HG03196 (cell line): ENCODE measurements at regions not wholly inside any gene's neighbourhood (a gene's known extent, or its start where the extent isn't known, plus 50 kb on each side); places are given as distances from the start of the nearest gene placed in this dataset.
A peak's percentile ranks its signal among the peaks of the same experiment; 100 is the strongest.

ENCODE experiments used
- ATAC-seq: cut with Tn5 transposase; IDR thresholded peaks from one replicate; pipeline ENCODE4 v1.9.1; 2021; ENCODE audit not compliant: unreplicated experiment

DNA sequence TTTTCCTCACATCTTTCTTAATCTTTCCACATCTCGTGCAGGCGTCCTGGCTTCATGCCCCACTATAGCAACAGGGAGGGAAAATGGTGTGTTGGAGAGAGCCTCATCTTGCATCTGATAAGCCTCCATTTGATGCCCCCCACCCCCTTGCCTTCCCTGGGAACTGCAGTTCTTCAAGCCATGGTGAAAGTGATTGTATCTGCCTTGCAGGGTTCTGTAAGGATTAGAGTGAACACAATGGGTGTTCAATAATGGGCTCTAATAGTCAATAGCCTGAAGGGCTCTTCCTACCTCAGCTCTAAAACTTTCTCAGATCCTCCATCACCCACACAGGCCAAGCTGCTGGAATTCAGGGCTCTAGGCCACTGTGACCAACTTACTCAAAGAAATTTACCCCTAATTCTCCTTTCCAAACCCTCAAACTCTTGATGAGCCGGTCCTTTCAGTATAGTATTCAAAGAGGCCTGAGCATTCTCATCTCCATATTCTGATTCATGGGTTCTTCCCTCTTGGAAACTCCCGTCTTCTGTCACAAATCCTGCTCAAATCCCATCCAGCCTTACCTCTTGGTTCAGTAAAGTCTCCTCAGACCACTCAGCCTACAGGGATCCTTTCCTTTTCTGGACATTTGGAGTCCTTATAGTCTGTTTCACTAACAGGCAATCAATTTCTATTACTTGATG is 128.3 kb upstream of the TRIM2 start:
- ATAC-seq: no peak

DNA sequence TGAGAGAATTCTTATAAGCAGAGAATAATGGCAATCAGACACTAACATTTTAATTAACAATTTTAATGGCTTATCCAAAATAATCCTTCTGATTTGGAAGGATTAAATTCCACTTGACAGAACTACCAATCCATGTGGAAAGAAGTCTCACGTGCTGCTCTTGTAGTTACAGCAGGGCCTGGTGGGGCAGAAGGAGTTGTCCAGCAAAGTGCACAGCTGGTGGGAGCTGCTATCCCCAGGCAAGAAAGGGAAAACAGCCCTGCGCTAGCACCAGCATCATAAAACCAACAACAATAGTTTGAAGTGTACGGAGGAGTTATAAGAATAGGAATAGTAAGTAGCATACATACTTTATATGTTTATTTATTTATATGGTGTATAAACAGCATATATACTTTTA is 127.4 kb upstream of the TRIM2 start:
- no peak for ATAC-seq

DNA sequence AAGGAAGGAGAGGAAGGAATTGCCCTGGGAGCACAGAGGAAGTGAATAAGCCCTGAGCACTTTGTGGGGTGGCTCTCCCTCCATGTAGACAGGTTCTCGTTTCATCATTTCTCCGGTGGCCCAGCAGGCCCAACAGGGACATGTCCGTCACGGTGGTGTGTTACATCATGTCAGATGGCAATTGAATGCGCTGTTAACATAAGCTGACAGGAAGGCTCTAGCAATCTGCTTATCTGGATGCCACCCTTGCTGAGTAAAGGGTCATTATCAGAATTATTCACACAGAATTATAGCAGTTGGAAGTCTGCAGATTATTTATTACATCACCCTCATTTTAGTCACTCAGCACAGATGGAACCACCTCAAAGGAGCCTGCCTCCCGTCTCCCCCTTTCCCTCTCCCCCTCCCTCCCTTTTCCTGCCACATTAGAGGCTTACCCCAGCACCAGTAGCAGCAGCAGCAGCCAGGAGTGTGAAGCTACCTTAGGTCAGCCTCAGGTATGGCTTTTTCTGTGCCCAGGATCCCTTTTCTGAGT is 124.3 kb upstream of the TRIM2 start:
- ATAC-seq: no peak

DNA sequence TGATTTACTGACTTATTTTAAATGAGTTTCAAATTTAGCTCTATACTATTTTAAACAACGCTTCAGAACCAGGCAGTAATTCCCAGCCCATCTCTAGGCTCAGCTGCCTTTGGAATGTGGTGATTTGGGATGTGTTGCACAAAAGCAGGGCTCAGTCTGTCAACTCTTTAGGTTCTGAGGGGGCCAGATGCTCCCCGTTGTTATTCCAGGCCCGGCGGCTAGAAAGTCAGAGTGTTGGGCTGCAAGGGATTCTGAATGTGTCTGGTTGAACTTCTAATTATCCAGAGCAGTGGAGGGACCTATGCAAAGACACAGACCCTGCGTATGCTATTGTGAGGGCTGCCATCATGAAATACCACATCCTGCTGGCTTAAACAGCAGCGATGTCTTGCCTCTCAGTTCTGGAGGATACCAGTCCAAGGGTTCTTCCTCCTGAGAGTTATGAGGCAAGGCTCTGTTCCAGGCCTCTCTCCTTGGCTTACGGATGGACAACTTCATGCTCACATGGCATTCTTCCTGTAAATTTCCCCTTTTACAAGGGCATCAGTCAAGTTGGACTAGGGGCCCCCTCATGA is 123.2 kb upstream of the TRIM2 start:
- no peak for ATAC-seq

DNA sequence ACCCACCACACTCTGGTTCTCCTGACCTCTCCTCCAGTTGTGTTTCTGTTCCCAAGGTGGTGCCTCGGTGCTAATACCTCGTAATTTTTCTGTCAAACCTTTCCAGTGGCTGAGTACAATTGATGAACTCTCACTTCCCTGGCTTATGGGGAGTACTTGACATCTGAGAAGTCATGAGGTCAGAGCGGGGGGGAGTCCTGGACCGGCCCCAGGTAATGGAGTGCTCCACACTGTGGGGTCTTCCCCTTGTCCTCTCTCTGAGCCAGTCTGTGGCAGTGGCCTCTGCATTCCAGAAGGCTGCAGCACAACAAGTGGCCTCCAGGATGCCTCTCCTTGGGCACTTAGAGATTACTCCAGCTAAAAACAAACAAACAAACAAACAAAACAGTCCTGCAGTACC is 122.5 kb upstream of the TRIM2 start:
- ATAC-seq: no peak

DNA sequence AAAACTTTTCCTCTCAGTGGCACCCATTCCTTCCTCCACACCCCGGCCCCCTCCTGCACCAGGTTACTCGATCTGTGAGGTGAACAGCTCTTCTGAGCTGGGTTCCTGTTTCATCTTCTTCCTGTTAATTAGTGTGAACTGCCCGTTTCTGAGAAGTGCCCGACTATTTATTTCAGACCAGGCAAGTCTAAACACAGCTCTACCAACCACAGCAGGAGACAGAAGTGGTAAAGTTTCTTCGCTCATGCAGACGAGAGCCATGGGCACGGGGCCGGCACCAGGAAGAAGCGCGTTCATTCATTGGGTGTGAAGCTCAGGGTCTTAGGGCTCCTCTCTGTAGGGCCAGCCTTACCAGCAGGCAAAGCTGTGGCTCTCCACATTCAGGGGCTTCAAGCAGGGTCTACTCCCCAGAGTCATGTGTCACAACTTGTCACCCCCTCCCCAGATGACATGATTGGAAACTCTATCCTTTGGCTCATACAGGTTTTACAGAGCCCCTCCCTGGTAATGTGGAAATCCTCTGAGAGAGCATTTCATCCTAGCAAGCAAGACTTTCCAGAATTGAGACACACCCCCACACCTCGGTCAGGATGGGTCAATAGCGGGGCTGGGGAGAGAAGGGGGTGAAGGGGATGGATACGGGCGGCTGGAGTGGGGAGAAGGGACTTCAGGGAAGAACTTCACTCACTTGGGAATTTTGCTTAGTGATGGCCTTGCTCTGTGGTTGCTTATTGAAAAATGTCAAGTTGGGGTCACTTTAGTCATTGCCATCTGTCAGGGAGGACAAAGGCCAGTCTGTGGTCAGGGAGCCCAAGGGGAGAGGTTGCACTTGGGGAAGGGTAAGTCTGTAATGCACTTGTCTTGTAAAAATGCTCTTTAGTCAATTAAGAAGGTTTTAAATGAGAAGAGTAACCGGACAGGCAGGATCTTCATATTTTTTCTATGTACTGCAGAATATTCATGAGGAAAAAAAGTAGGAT is 121.6 kb upstream of the TRIM2 start:
- ATAC-seq: no peak

DNA sequence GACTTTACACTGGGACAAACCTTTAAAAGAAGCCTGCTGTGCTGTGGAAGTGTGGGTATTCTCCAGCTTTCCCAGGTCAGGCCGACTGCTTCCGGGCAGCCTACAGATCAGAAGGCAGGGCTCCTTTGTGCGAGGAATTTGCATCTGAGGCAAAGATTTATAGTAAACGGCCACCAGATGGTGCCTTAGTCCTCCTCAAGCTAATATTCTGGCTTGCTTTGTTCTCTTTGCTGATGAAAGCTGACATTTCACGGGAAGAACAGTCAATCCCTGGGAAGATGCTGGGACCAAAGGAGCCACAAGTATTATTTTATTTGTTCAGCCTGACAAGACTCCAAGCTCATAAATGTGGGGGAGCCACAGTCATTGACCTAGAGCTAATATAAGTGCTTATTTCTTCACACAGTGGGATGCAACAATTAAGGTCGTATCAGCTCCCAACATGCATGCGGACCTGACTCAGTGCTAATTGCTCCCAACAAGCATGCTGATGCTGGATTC is 120.7 kb upstream of the TRIM2 start:
- peak; percentile 80 for ATAC-seq

DNA sequence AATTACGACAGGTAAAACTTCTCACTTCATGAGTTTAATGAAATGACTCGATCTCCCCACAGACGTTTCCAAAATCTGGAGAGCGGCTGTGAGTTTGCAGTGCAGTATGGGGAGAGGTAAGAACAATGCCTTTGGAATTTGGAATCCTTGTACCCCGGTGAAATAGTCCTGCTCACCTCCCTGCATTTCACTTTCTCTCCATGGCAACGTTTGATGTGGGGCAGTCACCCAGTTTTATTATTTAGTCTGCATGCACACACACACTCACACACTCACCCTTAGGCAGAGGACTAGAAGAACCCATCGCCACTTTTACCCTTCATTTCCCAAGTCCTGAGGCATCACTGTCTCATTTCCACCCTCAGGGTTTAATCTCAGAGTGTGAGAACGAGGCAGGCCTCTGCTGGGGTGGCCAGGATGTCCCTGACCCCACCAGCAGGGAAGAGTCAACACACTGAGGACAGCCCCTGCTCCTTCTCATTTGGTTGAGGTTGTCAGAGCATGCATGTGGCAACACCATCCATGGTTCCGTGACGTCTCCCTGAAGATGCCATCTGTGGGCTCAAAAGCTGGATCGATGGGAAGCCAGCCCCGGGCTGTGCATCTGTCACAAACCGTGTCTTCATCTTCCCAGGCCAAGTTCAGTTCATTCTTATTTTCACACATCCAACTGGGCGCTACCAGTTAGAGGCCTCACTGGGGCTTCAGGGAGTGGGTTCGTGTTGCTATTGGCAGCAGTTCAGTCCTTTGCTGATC is 119.8 kb upstream of the TRIM2 start:
- ATAC-seq: no peak

DNA sequence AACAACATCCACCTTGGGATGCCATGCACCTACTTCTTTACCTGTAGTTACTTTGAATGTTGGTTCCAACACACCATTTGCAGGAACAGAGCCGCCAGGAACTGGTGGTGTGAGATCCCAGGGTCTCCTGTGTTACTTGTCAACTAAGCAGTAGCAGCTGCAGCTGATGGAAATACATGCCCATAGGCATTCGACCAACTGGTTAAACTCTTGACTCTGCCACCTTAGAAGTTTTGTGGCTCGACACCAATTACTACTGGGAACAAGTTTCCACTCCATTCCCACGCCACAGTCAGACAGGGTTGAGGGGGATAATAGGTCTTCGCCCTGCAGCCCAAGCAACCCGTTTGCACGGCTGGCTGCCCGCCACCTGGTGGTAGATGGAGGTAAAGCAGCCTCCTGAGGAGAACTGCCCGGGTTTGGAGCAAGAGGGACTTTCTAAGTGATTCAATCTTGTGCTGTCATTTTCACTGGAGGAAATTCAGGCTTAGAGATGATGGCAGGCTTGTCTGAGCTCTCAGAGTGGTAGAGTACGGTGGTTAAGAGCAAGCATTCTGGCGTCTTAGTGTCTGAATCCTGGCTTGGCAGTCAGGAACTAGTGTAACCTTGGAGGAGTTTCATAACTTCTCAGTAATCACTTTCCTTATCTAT is 119.1 kb upstream of the TRIM2 start:
- ATAC-seq: peak; percentile 49

DNA sequence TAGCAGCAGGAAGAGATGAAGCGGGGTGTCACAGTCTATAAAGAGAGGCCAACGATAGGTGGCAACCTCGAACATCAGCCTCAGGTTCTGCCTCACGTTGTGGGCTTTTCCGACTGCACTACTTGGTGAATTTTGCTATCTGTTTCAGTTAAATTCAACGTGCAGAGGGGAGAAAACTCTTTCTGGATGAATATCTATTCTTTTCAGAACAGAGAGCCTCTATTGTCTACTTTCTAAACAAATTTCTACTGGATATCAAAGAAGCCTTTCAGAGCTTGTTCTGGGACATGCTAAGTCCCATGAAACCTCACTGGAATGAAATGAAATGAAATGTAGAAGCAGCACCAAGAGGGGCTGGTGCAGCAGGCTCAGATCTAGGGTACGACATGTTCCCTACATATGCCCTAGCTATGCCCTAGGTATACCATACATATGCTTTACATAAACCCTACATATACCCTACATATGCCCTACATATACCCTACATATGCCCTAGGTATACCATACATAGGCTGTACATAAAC is 116.5 kb upstream of the TRIM2 start:
- ATAC-seq: no peak

DNA sequence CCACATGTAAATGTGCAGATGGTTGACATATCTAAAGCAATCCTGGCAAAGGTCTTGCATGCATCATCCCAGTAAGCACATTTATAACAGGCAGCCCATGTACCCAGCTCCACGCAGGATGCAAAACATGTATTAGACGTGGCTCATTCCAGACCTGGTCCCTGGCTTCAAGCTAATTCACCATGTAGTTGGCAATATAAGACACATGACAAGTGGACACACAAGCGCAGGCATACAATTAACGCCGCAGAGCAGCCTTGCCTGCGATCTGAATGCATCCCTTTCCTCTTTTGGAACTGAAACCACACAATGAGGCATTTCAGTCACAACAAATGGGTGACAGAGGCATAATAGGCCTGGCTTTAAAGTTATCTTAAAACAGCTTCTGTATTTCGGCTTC is 114.5 kb upstream of the TRIM2 start:
- ATAC-seq: no peak

DNA sequence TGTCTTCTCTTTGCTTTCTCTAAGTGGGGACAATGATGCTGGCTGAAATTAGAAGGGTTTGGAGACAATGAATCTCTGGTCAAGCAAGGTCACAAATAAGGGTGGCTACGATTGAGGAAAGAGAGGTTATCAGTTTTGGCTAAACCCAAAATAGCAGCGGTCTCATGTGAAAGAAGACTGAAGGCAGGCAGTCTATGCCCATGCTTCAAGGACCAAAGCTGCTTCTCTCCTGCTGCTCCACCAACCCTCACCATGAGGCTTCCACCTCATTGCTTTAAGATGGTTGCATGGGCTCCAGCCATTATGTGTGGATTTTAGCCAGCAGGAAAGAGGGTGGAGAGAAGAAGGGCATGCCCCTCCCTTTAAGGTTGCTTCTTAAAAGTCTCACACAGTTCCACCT is 114.1 kb upstream of the TRIM2 start:
- ATAC-seq: no peak

DNA sequence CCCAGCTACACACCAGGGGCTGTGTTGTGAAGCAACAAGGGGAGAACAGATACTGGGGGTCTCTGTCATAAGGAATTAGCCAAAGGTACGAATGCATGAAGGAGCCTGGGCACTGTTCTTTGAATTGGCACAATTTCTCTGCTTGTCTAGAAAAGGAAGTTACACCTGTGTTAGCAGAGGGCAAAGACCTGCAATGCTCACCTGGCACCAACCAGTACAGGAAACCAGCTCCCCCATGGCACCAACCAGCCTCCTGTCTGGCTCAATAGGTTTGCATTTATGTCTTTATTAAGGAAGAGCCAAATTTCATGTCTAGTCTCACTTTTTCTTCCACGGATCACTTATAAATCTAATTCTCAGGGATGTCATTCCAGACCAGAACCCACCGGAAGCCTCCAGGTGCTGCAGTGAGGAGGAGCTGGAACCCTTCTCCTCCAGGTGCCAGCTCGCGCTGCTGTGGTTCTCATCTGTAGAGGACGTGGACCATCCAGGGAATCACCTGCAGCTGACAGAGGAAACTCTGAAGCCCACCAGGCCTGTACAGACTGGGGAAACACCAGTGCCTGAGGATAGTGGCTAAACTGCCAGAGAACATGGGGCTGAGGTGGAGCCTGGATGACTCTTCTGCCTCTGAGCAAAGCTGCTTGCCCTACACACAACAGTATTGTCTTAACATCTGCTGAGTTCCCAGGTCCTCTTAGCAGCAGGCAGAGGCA is 113.4 kb upstream of the TRIM2 start:
- ATAC-seq: no peak

DNA sequence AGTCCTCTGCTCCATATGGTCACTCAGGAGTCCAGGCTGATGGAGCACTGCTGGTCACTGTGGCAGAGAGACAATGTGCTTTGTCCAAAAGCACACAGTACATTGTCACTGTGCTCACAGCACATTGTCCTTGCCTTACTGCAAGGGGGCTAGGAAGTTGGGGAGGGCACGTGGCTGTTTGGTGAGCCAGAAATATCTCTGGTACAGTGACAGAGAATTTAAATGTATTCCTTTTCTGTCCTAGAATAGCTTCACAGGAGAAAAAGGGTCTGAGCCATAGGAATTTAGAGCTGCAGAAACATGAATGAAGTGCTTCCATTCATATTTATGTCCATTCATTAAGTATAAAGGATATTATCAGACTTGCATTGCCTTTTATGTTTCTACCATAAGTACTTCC is 110.8 kb upstream of the TRIM2 start:
- ATAC-seq: no peak

DNA sequence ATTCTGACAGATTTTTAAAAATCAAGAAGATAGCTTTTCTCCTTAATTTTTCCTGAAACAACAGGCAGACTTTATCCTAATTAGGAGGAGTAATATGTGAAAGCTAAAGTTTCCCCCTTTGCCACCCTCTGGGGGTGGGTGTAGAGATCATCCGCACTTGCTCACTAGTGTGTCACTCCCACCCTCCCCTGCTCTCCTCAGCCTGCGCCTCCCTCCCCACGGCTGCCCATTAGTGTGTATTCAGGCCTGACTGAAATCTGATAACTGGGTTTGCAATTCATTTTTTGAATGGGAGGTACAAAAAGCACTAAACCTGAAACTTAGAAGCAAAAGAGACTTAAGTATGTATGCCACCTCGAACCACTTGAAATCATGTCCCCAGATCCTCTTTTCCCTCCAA is 110.4 kb upstream of the TRIM2 start:
- no peak for ATAC-seq

DNA sequence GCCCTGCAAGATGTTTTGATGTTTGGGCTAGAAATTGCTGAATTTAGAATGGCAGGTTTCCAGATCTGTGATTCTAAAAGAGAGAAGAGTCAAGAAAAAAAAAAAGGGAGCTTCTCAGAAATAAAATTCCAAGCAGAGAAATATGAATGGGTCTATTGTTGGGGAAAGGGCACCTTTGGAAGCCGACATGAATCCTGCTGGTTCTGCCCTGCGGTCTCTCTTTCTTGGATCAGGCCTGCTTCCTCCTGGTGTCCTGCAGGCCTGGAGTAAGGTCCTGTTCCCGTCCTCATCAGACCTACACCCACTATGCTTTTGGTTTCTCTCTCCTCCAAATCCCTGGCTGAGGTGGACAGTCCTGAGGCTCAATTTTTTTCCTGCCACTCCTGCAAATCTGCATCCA is 109.8 kb upstream of the TRIM2 start:
- no peak for ATAC-seq

DNA sequence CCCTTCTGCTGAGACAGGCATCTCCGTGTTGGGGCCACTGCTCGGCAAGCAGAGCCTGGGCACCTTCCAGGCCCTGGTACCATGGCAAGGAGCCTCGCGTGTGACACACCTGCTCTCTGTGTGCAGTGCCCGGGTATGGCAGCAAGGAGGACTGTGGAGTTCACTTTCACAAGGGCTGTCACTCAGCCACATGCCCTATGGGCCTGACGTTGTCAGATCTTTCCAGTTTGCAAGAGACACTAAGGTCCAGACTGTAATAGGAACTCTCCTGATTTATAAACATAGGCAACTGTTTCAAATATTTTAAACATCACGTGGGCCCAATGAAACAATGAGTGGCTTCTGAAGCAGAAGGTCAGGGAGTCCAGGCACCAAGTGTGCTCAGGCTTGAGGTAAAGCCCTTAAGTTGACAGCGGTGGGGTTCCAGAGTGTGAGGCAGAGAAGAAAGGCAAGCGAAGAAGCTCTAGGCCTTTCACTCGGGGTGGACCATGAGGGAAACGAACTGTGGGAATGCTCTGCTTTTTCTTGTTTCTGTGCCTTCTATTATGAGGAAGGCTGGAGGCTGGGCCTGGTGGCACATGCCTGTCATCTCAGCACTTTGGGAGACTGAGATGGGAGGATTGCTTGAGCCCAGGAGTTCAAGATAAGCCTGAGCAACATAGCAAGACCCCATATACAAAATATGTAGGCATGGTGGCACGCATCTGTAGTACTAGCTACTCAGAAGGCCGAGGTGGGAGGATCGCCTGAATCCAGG is 108.6 kb upstream of the TRIM2 start:
- ATAC-seq: no peak

DNA sequence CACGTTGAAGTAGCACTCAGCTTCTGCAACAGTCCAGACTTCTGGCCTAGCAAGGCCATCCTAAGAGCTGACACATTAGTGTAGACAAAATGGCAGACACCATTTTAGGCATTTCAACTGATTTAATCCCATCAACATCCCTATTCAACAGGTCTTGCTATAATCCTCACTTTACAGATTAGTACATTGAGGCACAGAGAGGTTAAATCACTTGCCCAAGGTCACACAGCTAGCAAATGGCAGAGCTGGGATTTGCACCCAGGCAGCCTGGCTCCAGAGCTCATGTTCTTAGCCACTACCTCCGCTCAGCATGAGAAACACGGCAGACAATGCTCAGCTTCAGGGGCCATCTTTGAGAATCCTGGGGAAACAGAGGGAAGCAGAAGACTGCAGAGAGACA is 107.9 kb upstream of the TRIM2 start:
- ATAC-seq: no peak

DNA sequence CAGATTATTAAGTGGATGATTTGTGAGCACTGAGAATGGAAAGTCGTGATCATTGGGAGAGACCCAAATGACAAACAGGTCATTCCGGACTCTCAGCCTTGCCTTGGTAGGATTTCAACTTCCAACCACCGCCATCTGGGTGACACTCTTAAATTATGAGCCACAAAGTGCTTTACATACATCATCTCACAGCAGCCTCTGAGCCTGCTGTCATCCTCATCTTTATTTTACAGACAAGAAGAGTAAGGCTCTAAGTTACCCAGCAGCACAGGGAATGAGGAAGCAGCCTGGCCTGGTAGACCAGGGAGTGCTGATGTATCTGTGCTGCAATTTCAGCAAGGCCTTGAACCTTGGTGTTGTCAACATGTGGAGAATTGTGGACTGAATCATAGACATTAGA is 105.8 kb upstream of the TRIM2 start:
- no peak for ATAC-seq
